Ishikawa (cell line): ENCODE measurements at regions not wholly inside any gene's neighbourhood (a gene's known extent, or its start where the extent isn't known, plus 50 kb on each side); places are given as distances from the start of the nearest gene placed in this dataset.

Source experiments
- CEBPB ChIP-seq: IDR thresholded peaks from 2 replicates; pipeline ENCODE4 v1.6.1; 2012
- CREB1 ChIP-seq: IDR thresholded peaks from 2 replicates; pipeline ENCODE4 v1.6.1; 2012; ENCODE audit warnings: low read depth
- EGR1 ChIP-seq: IDR thresholded peaks from 2 replicates; pipeline ENCODE4 v1.6.1; 2012
- EP300 ChIP-seq: IDR thresholded peaks from 2 replicates; pipeline ENCODE4 v1.6.1; 2012; ENCODE audit warnings: borderline replicate concordance
- FOXM1 ChIP-seq: IDR thresholded peaks from 2 replicates; pipeline ENCODE4 v1.6.1; 2012; ENCODE audit warnings: low read depth, borderline replicate concordance
- NFIC ChIP-seq: IDR thresholded peaks from 2 replicates; pipeline ENCODE4 v1.6.1; 2012
- RAD21 ChIP-seq: IDR thresholded peaks from 2 replicates; pipeline ENCODE4 v1.6.1; 2012; ENCODE audit warnings: low read depth
- REST ChIP-seq: IDR thresholded peaks from 2 replicates; pipeline ENCODE4 v1.6.1; 2012; ENCODE audit warnings: low read depth, mild to moderate bottlenecking
- TAF1 ChIP-seq: IDR thresholded peaks from 2 replicates; pipeline ENCODE4 v1.6.1; 2012; ENCODE audit warnings: low read depth, mild to moderate bottlenecking
- TCF12 ChIP-seq: IDR thresholded peaks from 2 replicates; pipeline ENCODE4 v1.6.1; 2012; ENCODE audit warnings: low read depth
- TEAD4 ChIP-seq: IDR thresholded peaks from 2 replicates; pipeline ENCODE4 v1.6.1; 2012
- USF1 ChIP-seq: IDR thresholded peaks from 2 replicates; pipeline ENCODE4 v1.6.1; 2012
- YY1 ChIP-seq: IDR thresholded peaks from 2 replicates; pipeline ENCODE4 v1.6.1; 2012; ENCODE audit warnings: low read depth
- ZBTB7A ChIP-seq: IDR thresholded peaks from 2 replicates; pipeline ENCODE4 v1.6.1; 2012; ENCODE audit warnings: low read depth
- TF ChIP-seq, protein P1 (sequence below): IDR thresholded peaks from 2 replicates; pipeline ENCODE4 v1.6.1; 2012

DNA sequence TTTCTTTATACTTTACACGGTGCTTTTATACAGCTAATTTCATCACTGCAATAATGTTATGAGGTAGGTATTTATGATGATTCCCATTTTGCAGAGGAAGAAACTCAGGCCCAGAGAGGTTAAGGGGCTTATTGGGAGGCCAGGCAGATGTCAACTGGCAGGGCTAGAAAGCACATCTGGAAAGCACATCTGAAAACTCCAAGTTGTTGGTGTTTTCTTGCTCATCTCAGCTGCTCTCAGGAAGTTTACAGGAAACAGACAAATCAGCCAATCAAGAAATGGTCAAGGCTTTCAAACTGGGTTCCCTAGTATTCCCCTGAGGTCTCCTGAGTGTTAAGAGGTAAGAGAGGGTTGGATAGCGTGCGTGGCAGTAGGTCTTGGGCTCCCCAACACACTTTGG, 124.1 kb upstream of the MED13L start:
- TF ChIP-seq RAD21 (no peak), EP300 (no peak), NFIC (no peak), REST (no peak), FOXM1 (no peak), ZBTB7A (no peak), TAF1 (no peak), CEBPB (no peak), CREB1 (no peak), TCF12 (no peak), TEAD4 (no peak), USF1 (no peak)
- TF ChIP-seq, protein P1, sequence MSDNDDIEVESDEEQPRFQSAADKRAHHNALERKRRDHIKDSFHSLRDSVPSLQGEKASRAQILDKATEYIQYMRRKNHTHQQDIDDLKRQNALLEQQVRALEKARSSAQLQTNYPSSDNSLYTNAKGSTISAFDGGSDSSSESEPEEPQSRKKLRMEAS: no peak

GRCh38 chr12:116402163-116402939, 124.9 kb upstream of the MED13L start:
- TF ChIP-seq NFIC: no peak
- TF ChIP-seq USF1: no peak
- TF ChIP-seq, protein P1: no peak
- TF ChIP-seq EP300: no peak
- no peak for TF ChIP-seq REST
- no peak for TF ChIP-seq RAD21

GRCh38 chr12:116403546-116403945, 126.1 kb upstream of the MED13L start:
- TF ChIP-seq, protein P1: no peak
- TF ChIP-seq EGR1 (no peak), CEBPB (no peak), RAD21 (no peak)

GRCh38 chr12:116404247-116404646, 126.8 kb upstream of the MED13L start:
- no peak for TF ChIP-seq CREB1
- TF ChIP-seq TAF1: no peak
- TF ChIP-seq REST: no peak
- TF ChIP-seq EP300: no peak

GRCh38 chr12:116404913-116405611, 127.6 kb upstream of the MED13L start:
- TF ChIP-seq YY1 (no peak), ZBTB7A (no peak), TEAD4 (no peak), TAF1 (no peak), TCF12 (no peak), RAD21 (no peak), EP300 (no peak), REST (no peak), CREB1 (no peak), EGR1 (no peak), FOXM1 (no peak), NFIC (no peak), USF1 (no peak), CEBPB (no peak)
- TF ChIP-seq, protein P1: no peak
